Endothelial cell of umbilical vein (primary cell): ENCODE measurements at regions not wholly inside any gene's neighbourhood (a gene's known extent, or its start where the extent isn't known, plus 50 kb on each side); places are given as distances from the start of the nearest gene placed in this dataset.

Source experiments
- BruUV-seq: library from RNA; stranded (reverse); fragments of 400-500 nt; replicated peaks from 2 replicates; lab custom pipeline; 2021; lab: Mats Ljungman, UMichigan
- CTCF ChIA-PET: fragments of 300-600, 350-600 bp; sonication (Branson Sonifier 250); formaldehyde crosslinking; loops from one replicate; lab custom pipeline; 2021; ENCODE audit warnings: antibody characterized with exemption, inconsistent platforms; lab: Charles Lee
- POLR2A ChIA-PET: fragments of 300-600, 350-600 bp; sonication (Branson Sonifier 250); formaldehyde crosslinking; loops from one replicate; lab custom pipeline; 2021; ENCODE audit warnings: antibody characterized with exemption, inconsistent platforms; lab: Charles Lee
- DNase-seq: peaks from one replicate; pipeline ENCODE4 v3.0.0-alpha.2; 2011; ENCODE audit warnings: low read depth, low spot score
- FAIRE-seq: peaks from 2 replicates; lab custom pipeline; 2011; peaks lifted over from hg19 to GRCh38; lab: Jason Lieb, UNC
- H2AFZ ChIP-seq: 2 replicates; pipeline ENCODE4 v1.6.0; 2012; ENCODE audit warnings: low read depth, low read length, control low read depth, inconsistent platforms
- H3K27ac ChIP-seq: 2 replicates; pipeline ENCODE4 v1.5.1; 2011; ENCODE audit warnings: low read depth, mild to moderate bottlenecking, control low read depth, low read length, moderate library complexity; ENCODE audit not compliant: insufficient read depth
- H3K27me3 ChIP-seq, 2 experiments: 2 replicates each; pipeline versions ENCODE4 v1.6.0 to v1.6.1; 2011; ENCODE audit warnings: low read length in 2 of 2, mixed read lengths in 1 of 2; ENCODE audit not compliant: control insufficient read depth in 2 of 2, insufficient read depth in 2 of 2
- H3K36me3 ChIP-seq, 2 experiments: 2 replicates in 1 of 2; 3 replicates in 1 of 2; pipeline ENCODE4 v1.5.1; 2011; ENCODE audit warnings: low read length in 2 of 2, mild to moderate bottlenecking in 1 of 2, moderate library complexity in 1 of 2; ENCODE audit not compliant: control insufficient read depth in 2 of 2, insufficient read depth in 2 of 2; ENCODE audit errors: extremely low read depth in 1 of 2
- H3K4me1 ChIP-seq: 3 replicates; pipeline ENCODE4 v1.5.1; 2011; ENCODE audit warnings: mild to moderate bottlenecking, low read length; ENCODE audit not compliant: control insufficient read depth, insufficient read depth; ENCODE audit errors: extremely low read depth
- H3K4me2 ChIP-seq: 2 replicates; pipeline ENCODE4 v1.6.1; 2011; ENCODE audit warnings: low read length, control low read depth, mixed read lengths; ENCODE audit not compliant: insufficient read depth
- H3K4me3 ChIP-seq, 3 experiments: fragments of 200-600 bp in 1 of 3; sonication (generic), shearing (Covaris generic) in 1 of 3; replicated peaks in 1 of 3; 2 replicates each; pipeline ENCODE4 v1.5.1; 2011 to 2016; ENCODE audit warnings: control low read depth in 3 of 3, low read length in 3 of 3, mild to moderate bottlenecking in 2 of 3, inconsistent platforms in 1 of 3, low read depth in 1 of 3, moderate library complexity in 1 of 3; ENCODE audit not compliant: insufficient read depth in 1 of 3
- H3K79me2 ChIP-seq: 2 replicates; pipeline ENCODE4 v1.6.0; 2012; ENCODE audit warnings: low read length, inconsistent platforms; ENCODE audit not compliant: control insufficient read depth, insufficient read depth
- H3K9ac ChIP-seq: replicated peaks from 2 replicates; pipeline ENCODE3; 2011; ENCODE audit warnings: low read length, control low read depth; ENCODE audit not compliant: insufficient read depth; ENCODE audit errors: extremely low read depth
- H3K9me1 ChIP-seq: replicated peaks from 3 replicates; pipeline ENCODE4 v1.6.0; 2011; ENCODE audit warnings: mild to moderate bottlenecking, low read length; ENCODE audit not compliant: control insufficient read depth, insufficient read depth; ENCODE audit errors: extremely low read depth
- H3K9me3 ChIP-seq: replicated peaks from 2 replicates; pipeline ENCODE4 v1.5.1; 2012; ENCODE audit warnings: low read length, inconsistent platforms; ENCODE audit not compliant: control insufficient read depth, insufficient read depth
- H4K20me1 ChIP-seq: replicated peaks from 2 replicates; pipeline ENCODE3; 2011; ENCODE audit warnings: mild to moderate bottlenecking, low read length; ENCODE audit not compliant: control insufficient read depth, insufficient read depth; ENCODE audit errors: extremely low read depth
- FOS ChIP-seq: IDR thresholded peaks from 2 replicates; pipeline ENCODE4 v1.6.1; 2011; ENCODE audit warnings: mild to moderate bottlenecking, low read length, moderate library complexity, borderline replicate concordance; ENCODE audit not compliant: insufficient read depth
- GATA2 ChIP-seq: IDR thresholded peaks from 2 replicates; pipeline ENCODE4 v1.7.0; 2011; ENCODE audit warnings: low read depth, mild to moderate bottlenecking, moderate library complexity, mixed read lengths, low read length; ENCODE audit not compliant: insufficient read length, insufficient read depth
- JUN ChIP-seq: IDR thresholded peaks from 2 replicates; pipeline ENCODE4 v1.6.1; 2011; ENCODE audit warnings: borderline replicate concordance, low read depth; ENCODE audit not compliant: insufficient read length, insufficient read depth
- MAX ChIP-seq: IDR thresholded peaks from 2 replicates; pipeline ENCODE4 v1.6.1; 2011; ENCODE audit not compliant: insufficient read depth, insufficient read length
- MYC ChIP-seq: IDR thresholded peaks from one replicate; pipeline ENCODE4 v1.6.1; 2011; ENCODE audit warnings: mild to moderate bottlenecking, low read depth, low read length
- POLR2A ChIP-seq: IDR thresholded peaks from 2 replicates; pipeline ENCODE4 v1.6.1; 2012; ENCODE audit warnings: low read depth, mild to moderate bottlenecking, control low read depth, low read length
- dilution Hi-C: fragments of 300-500 bp; cut with MboI; formaldehyde crosslinking; loops from one replicate; pipeline ENCODE4 v1.15.0; 2019; ENCODE audit warnings: low sequenced_read_pairs; ENCODE audit not compliant: extremely low pct_ligation_motif_present
- intact Hi-C: fragments of 100-400 bp; cut with micrococcal nuclease; formaldehyde crosslinking; loops from one replicate; pipeline ENCODE4 v1.10.0; 2022

GRCh38 chrX:1108501-1109445 is 103.7 kb downstream of the CRLF2 start:
- H3K4me1 ChIP-seq = no peaks in the 10 kb centered on the region
- ChIA-PET CTCF (no interaction called here), POLR2A (no interaction called here)
- no peak overlapping the region for H2AFZ ChIP-seq
- no peak overlapping the region for H3K9ac ChIP-seq
- H3K9me3 ChIP-seq = peaks cover 3% of the 10 kb centered on the region
- H3K27me3 ChIP-seq = no peaks in the 10 kb centered on the region
- H3K36me3 ChIP-seq = no peaks in the 10 kb centered on the region
- DNase-seq (no peak), FAIRE-seq (no peak)
- no peak for TF ChIP-seq MYC
- no peak for TF ChIP-seq GATA2
- TF ChIP-seq POLR2A = no peak
- TF ChIP-seq FOS = no peak
- no peak for TF ChIP-seq MAX
- TF ChIP-seq JUN = no peak
- no peaks in the 10 kb centered on the region for H3K9me1 ChIP-seq
- no TSS peak for BruUV-seq
- dilution Hi-C loops (no loop called here), intact Hi-C loops (no loop called here)
- H3K4me2 ChIP-seq = no peak overlapping the region
- no peak overlapping the region for H3K4me3 ChIP-seq
- H4K20me1 ChIP-seq = no peaks in the 10 kb centered on the region
- no peak overlapping the region for H3K27ac ChIP-seq
- no peaks in the 10 kb centered on the region for H3K79me2 ChIP-seq
